Left lobe of liver (tissue), 2 donors: ENCODE measurements at regions not wholly inside any gene's neighbourhood (a gene's known extent, or its start where the extent isn't known, plus 50 kb on each side); places are given as distances from the start of the nearest gene placed in this dataset.
"Not testable (repeated sequence)": the region's sequence is repeated elsewhere in the genome, so short reads cannot be mapped to it uniquely, and the experiment has no call there.

Source experiments
- ATAC-seq: fragments of 200-7000 bp; cut with Tn5 transposase; one replicate; pipeline ENCODE4 v1.9.1; 2020; ENCODE audit warnings: mild to moderate bottlenecking, moderate library complexity
- DNase-seq: peaks from one replicate; pipeline ENCODE4 v3.0.0-alpha.2; 2020; ENCODE audit warnings: low spot score
- donor health status: DM: no; HTN: no; CAD: no; lungs with moderate emphysema.
- donor health status: DM: no; HTN: yes; CAD: no.

DNA sequence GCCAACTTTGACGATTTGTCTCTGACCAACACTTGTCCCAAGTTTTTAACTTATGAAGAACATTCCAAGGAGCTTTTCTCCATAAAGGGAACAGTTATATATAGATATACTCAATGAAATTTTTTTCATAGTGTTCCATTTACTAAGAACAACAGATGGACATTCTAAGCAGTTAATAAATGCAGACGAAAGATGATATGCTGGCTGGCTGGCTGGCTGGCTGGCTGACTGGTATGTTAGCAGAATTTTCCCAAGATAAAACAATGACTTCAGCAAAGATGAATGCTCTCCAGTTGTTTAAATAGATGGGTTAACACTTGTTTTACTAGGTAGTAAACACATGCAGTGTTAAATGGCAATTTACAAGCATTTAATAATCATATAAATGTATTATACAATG lies 62.2 kb downstream of the SPANXN3 start:
- no peak for ATAC-seq
- DNase-seq, result no peak

GRCh38 chrX:143437439-143437838 lies 79.8 kb downstream of the SPANXN3 start:
- ATAC-seq, result no peak
- no peak for DNase-seq

- ATAC-seq (no peak), DNase-seq (no peak)
These were observed 81.4 kb downstream of the SPANXN3 start for GRCh38 chrX:143435916-143436315.

DNA sequence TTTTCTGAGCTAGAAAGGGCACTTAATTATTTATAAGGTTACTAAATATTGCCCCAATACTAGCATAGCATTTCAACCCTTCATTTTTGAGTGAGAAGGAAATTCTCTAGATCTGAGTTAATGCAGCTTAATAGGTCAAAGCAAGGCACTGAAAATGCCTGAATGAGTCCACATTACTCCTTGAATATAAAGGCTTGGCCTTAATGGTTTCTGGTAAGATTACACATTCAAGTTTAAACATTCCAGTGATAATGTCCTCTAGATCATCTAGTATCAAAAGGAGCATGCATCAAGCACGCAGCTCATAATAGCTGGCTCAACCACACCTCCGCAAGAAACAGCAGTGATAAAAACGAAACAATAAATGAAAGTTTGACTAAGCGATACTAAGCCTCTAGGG lies 87.5 kb downstream of the SPANXN3 start:
- DNase-seq, result no peak

GRCh38 chrX:143429131-143429530 lies 88.1 kb downstream of the SPANXN3 start:
- ATAC-seq (no peak), DNase-seq (no peak)

More for the DNA sequence above, 87.5 kb downstream of the SPANXN3 start:
- ATAC-seq, result no peak

DNA sequence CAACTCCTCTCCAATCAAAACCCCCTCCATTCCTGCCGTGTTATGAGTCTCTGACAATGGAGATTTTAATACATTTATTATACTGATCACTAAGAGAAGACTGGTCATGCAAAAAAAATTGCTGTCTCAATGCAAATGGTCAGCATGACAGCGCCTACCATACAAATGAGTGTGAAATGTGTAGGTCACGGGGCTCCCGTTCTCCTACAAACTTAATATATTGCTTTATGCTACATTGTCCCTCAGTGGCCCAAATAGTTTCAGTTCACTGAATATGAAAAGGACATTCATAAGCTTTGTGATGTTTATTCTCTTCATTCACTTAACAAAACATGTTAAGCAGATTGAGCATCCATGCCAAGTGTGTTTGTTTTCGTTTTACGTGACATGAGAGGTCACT lies 116.1 kb downstream of the SPANXN3 start:
- no peak for DNase-seq

GRCh38 chrX:143378851-143379250 lies 138.4 kb downstream of the SPANXN3 start:
- DNase-seq, result no peak
- ATAC-seq, result no peak

More for the DNA sequence above, 116.1 kb downstream of the SPANXN3 start:
- ATAC-seq, result no peak

GRCh38 chrX:143363419-143363818 lies 153.9 kb downstream of the SPANXN3 start:
- ATAC-seq (no peak), DNase-seq (no peak)

DNA sequence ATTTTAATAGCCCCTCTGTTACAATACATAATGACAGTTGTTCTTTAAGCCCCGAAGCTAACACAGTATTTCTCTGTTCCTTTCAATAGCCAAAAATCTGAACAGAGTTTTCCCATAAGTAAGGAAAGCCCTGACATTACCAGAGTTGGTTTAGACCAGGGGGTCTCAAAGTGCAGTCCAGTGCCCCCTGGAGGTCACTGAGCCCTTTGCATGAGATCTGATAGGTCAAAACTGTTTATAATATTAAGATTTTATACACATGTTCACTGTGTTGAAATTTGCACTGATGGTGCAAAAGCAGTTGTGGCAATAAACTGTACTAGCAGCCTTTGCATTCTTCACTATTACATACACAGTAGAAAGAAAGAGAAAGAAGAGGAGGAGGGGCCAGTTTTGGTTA lies 177.1 kb downstream of the SPANXN3 start:
- DNase-seq, result no peak

GRCh38 chrX:143336261-143336660 lies 181.0 kb downstream of the SPANXN3 start:
- DNase-seq (no peak), ATAC-seq (no peak)

More for the DNA sequence above, 177.1 kb downstream of the SPANXN3 start:
- ATAC-seq, result no peak

DNA sequence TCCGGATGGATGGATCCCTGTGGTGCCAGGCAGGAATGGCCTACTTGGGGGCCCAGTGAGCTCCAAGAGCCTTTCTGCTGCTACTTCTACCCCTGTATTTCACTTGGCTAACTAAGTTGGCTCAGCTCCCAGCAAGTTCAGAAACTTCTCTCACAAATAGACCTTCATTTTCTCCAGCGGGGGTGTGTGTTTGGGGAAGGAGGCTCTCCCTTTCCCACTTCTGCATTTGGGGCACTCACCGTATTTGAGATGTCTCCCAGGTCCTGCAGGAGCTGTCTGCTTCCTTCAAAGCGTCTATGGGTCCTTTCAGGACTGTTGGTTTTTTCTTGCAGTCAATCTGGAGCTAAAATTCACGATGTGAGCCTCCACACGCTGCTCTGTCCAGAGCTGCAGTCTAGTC lies 197.7 kb downstream of the SPANXN3 start:
- ATAC-seq (no peak), DNase-seq (no peak)

DNA sequence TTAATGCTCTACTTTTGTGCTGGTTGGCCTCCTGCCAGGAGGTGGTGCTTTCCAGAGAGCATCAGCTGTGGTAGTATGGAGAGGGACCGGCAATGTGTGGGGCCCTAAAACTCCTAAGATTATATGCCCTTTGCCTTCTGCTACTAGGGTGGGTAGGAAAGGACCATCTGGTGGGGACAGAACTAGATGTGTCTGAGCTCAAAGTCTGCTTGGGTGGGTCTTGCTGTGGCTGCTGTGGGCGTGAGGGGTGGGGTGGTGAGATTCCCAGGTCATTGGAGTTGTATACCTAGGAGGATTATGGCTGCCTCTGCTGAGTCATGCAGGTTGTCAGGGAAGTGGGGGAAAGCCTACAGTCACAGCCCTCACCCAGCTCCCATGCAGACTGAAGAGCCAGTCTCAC lies 198.4 kb downstream of the SPANXN3 start:
- not testable (repeated sequence) for ATAC-seq, DNase-seq

DNA sequence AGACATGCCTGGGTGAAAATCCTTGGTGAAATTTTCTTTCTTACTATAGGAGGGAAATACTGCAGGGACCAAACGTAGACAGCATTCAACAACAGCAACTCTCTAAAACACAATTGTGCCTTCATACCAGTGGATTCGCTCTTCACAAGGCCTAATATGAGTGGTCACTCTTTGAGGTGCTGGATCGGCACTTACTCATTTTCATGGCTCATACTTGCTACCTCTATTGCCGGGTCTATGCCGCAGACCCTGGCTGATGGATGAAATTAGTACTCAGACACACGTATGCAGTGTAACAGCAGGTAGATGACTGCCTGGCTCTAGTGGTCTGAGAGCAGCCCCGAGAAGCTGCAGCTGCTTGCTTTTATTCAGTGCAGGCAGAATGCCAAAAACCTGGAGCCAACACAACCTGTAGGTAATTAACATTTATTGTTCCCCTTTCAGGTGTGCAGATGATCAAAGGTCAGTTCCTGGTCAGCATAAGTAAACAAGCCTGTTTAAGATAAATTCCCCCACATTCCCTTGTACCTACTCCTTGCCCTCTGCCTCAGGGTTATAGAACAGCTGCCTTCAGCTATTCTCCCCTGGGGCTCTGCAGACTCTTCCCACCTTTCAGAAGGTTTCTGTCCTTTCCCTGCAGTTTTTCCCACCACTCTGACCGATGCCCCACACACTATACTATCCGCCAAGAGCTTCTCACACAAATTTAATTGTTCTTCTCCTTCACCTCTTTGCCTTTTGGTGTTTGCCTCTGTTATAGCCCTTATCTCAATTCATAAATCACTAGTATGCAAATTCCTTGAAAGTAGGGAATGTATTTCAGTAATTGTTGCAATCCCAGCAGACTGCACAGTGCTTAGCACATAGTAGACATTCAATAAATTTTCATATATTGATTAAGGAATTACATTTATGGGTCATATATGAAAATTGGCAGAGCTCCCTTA lies 210.0 kb downstream of the SPANXN3 start:
- ATAC-seq (no peak), DNase-seq (no peak)

GRCh38 chrX:143304518-143304917 lies 212.8 kb downstream of the SPANXN3 start:
- no peak for DNase-seq
- ATAC-seq, result no peak

- no peak for DNase-seq
- no peak for ATAC-seq
These were observed 213.2 kb downstream of the SPANXN3 start for GRCh38 chrX:143304025-143304424.

- DNase-seq (no peak), ATAC-seq (no peak)
These were observed 218.5 kb downstream of the SPANXN3 start for GRCh38 chrX:143298663-143299241.

DNA sequence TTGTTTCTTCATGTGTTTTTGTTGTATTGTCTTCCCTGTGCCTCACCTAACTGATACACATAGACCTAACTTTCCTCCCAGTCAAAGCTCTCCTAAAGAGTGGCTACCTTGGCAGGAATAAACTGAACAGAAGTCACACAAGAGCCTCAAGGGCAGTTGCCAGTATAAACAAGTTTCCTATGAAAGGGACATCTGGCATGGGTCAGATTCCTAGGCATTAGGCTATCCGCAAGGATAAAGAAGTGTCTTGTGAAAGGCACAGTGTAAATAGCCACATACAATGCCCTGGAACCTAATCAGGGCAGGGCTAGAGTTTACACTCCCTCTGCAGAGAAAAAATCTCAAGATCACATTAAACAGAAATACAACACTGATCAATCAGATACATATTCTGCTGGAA lies 220.8 kb downstream of the SPANXN3 start:
- ATAC-seq, result no peak

DNA sequence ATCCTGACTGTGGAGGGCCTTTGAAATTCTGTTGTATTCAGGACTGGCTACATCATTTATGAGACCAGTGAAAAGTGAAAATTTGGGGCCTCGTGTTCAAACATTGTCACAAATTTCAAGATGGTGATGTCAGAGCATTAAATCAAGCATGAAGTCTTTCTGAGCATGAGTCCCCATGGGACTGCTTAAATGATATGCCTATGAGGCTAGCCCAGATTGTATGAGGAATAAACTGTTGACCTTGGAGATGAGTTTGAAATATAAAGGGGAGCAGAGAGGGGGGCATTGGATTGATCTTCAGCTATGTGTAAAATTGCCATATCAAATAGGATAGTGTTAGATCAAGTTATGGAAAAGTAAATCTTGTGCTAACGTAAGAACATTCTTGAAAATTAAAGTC lies 230.0 kb downstream of the SPANXN3 start:
- no peak for DNase-seq
- no peak for ATAC-seq

More for the DNA sequence above, 220.8 kb downstream of the SPANXN3 start:
- DNase-seq, result no peak

DNA sequence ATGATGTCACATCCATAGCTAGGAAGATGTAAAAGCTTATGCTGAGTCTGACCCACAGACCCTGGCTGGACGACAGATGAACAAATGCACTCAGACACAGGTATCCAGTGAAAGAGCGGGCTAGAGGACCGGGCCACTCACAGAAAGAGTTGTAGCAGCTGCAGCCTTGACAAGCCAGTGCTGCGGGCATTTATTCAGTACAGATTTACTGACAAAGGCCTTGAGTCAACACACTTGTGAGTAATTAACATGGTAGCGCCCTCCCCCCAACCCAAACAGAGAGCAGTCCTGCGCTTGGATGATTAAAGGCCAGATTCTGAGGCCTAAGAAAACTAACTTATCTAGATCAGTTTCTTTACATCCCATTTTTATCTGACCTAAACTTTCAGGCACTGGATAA lies 244.6 kb downstream of the SPANXN4 start:
- DNase-seq (no peak), ATAC-seq (no peak)

DNA sequence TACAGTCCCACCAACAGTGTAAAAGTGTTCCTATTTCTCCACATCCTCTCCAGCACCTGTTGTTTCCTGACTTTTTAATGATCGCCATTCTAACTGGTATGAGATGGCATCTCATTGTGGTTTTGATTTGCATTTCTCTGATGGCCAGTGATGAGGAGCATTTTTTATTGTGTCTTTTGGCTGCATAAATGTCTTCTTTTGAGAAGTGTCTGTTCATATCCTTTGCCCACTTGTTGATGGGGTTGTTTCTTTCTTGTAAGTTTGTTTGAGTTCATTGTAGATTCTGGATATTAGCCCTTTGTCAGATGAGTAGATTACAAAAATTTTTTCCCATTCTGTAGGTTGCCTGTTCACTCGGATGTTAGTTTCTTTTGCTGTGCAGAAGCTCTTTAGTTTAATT lies 218.9 kb downstream of the SPANXN4 start:
- not testable (repeated sequence) for ATAC-seq

GRCh38 chrX:143240658-143241057 lies 214.9 kb downstream of the SPANXN4 start:
- ATAC-seq (no peak), DNase-seq (no peak)

More for the DNA sequence above, 218.9 kb downstream of the SPANXN4 start:
- not testable (repeated sequence) for DNase-seq

DNA sequence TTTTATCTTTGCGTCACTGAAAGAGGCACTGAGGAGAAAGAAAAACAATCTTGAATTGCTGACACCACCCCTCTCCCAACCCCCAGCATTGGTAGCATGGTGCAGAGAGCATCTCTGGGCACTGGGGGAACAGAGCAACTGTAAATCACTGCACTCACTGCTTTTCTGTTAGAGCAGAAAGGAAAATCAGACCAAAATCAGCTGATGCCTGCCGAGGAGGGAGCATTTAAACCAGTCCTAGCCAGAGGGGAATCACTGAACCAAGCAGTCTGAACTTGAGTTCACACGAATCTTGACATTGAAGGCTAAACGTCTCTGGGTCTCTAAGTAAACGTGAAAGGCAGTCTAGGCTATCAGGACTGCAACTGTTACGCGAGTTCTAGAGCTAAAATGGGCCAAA lies 205.8 kb downstream of the SPANXN4 start:
- ATAC-seq (no peak), DNase-seq (no peak)
